ENCODE measurements at regions not wholly inside any gene's neighbourhood (a gene's known extent, or its start where the extent isn't known, plus 50 kb on each side); places are given as distances from the start of the nearest gene placed in this dataset.

DNA sequence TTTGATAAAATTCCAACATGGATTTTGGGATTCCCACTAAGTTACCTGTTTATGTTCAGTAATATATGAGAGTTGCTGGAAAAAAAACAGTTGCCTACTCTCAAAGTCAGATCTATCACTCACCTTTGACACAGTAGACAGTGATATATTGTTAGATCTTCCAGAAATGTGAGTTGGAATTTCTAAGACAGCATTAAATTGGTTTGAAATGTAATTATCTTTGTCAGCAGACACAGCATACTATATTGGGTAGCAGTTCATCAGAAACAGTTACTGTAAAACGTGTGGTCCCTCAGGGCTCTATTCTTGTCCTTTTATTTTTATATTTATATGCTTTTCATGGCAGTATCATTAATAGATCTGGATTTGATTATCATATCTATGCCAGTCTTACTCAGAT is 433.6 kb upstream of the ARRDC3 start:
- TF ChIP-seq, protein P1, sequence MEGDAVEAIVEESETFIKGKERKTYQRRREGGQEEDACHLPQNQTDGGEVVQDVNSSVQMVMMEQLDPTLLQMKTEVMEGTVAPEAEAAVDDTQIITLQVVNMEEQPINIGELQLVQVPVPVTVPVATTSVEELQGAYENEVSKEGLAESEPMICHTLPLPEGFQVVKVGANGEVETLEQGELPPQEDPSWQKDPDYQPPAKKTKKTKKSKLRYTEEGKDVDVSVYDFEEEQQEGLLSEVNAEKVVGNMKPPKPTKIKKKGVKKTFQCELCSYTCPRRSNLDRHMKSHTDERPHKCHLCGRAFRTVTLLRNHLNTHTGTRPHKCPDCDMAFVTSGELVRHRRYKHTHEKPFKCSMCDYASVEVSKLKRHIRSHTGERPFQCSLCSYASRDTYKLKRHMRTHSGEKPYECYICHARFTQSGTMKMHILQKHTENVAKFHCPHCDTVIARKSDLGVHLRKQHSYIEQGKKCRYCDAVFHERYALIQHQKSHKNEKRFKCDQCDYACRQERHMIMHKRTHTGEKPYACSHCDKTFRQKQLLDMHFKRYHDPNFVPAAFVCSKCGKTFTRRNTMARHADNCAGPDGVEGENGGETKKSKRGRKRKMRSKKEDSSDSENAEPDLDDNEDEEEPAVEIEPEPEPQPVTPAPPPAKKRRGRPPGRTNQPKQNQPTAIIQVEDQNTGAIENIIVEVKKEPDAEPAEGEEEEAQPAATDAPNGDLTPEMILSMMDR (IDR thresholded peaks at IDR 0.05), result no peak
- TF ChIP-seq POLR2AphosphoS5 (IDR thresholded peaks at IDR 0.05; ENCODE audit: low read depth, low read length), result no peak
- TF ChIP-seq, protein P2, sequence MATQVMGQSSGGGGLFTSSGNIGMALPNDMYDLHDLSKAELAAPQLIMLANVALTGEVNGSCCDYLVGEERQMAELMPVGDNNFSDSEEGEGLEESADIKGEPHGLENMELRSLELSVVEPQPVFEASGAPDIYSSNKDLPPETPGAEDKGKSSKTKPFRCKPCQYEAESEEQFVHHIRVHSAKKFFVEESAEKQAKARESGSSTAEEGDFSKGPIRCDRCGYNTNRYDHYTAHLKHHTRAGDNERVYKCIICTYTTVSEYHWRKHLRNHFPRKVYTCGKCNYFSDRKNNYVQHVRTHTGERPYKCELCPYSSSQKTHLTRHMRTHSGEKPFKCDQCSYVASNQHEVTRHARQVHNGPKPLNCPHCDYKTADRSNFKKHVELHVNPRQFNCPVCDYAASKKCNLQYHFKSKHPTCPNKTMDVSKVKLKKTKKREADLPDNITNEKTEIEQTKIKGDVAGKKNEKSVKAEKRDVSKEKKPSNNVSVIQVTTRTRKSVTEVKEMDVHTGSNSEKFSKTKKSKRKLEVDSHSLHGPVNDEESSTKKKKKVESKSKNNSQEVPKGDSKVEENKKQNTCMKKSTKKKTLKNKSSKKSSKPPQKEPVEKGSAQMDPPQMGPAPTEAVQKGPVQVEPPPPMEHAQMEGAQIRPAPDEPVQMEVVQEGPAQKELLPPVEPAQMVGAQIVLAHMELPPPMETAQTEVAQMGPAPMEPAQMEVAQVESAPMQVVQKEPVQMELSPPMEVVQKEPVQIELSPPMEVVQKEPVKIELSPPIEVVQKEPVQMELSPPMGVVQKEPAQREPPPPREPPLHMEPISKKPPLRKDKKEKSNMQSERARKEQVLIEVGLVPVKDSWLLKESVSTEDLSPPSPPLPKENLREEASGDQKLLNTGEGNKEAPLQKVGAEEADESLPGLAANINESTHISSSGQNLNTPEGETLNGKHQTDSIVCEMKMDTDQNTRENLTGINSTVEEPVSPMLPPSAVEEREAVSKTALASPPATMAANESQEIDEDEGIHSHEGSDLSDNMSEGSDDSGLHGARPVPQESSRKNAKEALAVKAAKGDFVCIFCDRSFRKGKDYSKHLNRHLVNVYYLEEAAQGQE (IDR thresholded peaks at IDR 0.05; ENCODE audit: insufficient read depth in 1 of 2, low read depth in 2 of 2, low read length in 1 of 2), result no peak
